ENCODE measurements at regions not wholly inside any gene's neighbourhood (a gene's known extent, or its start where the extent isn't known, plus 50 kb on each side); places are given as distances from the start of the nearest gene placed in this dataset.

DNA sequence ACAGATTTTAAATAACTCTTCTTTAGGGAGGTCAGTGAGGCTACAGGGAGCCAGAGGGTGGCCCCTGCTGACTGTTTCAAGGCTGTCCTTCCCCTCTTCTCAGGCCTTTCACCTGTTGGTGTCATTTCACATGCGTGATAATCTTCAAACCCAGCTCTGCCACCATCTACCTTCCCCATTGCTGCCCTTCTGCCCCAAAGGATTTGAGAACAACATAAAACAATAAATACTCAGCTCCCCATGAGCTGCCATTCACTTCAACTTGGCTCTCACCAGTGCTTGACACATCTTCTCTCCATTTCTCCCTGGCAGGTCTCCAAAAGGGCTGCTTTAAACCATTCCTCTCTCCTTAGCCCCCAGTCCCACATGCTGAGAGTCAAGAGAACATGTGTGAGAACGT is 75.5 kb upstream of the PALM2AKAP2 start:
- H3K27ac ChIP-seq (ENCODE audit: control insufficient read depth, insufficient read depth): no peak overlapping the region
- H3K4me3 ChIP-seq: no peak overlapping the region
- H3K4me1 ChIP-seq (ENCODE audit: control insufficient read depth, insufficient read depth, low read length): no peaks in the 10 kb centered on the region
- RAD21 ChIA-PET (ENCODE audit: unreplicated experiment): no interaction called here
- H4K20me1 ChIP-seq (ENCODE audit: control insufficient read depth, insufficient read depth): no peaks in the 10 kb centered on the region
- no peaks in the 10 kb centered on the region for H3K79me2 ChIP-seq (ENCODE audit: control insufficient read depth, insufficient read depth, low read length)
- FAIRE-seq (no peak), DNase-seq (ENCODE audit: low read depth, low spot score) (no peak), ATAC-seq (no peak)
- H3K4me2 ChIP-seq (ENCODE audit: control insufficient read depth, insufficient read depth): no peak overlapping the region
- SMC1A ChIA-PET (ENCODE audit: uncharacterized antibody, unreplicated experiment): no interaction called here
- TF ChIP-seq, protein P1, sequence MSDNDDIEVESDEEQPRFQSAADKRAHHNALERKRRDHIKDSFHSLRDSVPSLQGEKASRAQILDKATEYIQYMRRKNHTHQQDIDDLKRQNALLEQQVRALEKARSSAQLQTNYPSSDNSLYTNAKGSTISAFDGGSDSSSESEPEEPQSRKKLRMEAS (IDR thresholded peaks at IDR 0.05; ENCODE audit: low read depth, low read length): no peak
- TF ChIP-seq CBFB (IDR thresholded peaks at IDR 0.05; ENCODE audit: low read depth) (no peak), BCL11A (IDR thresholded peaks at IDR 0.05; ENCODE audit: low read depth, low read length) (no peak), STAT3 (IDR thresholded peaks at IDR 0.05; ENCODE audit: low read depth, low read length) (no peak), FOXK2 (IDR thresholded peaks at IDR 0.05) (no peak), HCFC1 (IDR thresholded peaks at IDR 0.05; ENCODE audit: low read length) (no peak), RAD21 (IDR thresholded peaks at IDR 0.05; ENCODE audit: insufficient read depth, low read depth, low read length) (no peak), KAT2A (conservative IDR thresholded peaks at IDR 0.05; ENCODE audit: control insufficient read depth, low read depth, low read length) (no peak), CHD4 (IDR thresholded peaks at IDR 0.05) (no peak), IKZF2 (IDR thresholded peaks at IDR 0.05) (no peak), CHD2 (IDR thresholded peaks at IDR 0.05; ENCODE audit: borderline replicate concordance, low read depth, low read length) (no peak), BACH1 (IDR thresholded peaks at IDR 0.05; ENCODE audit: borderline replicate concordance) (no peak), CHD1 (IDR thresholded peaks at IDR 0.05; ENCODE audit: low read depth, low read length) (no peak), EED (IDR thresholded peaks at IDR 0.05; ENCODE audit: low read depth) (no peak), SUPT20H (IDR thresholded peaks at IDR 0.05; ENCODE audit: borderline replicate concordance, control insufficient read depth, low read depth, low read length) (no peak), SMAD1 (IDR thresholded peaks at IDR 0.05; ENCODE audit: low read depth, partially characterized antibody) (no peak)
- TF ChIP-seq, protein P2, sequence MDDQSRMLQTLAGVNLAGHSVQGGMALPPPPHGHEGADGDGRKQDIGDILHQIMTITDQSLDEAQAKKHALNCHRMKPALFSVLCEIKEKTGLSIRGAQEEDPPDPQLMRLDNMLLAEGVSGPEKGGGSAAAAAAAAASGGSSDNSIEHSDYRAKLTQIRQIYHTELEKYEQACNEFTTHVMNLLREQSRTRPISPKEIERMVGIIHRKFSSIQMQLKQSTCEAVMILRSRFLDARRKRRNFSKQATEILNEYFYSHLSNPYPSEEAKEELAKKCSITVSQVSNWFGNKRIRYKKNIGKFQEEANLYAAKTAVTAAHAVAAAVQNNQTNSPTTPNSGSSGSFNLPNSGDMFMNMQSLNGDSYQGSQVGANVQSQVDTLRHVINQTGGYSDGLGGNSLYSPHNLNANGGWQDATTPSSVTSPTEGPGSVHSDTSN (IDR thresholded peaks at IDR 0.05; ENCODE audit: insufficient replicate concordance, low read depth, low read length): no peak
- H3K36me3 ChIP-seq (ENCODE audit: control insufficient read depth in 2 of 2, insufficient read depth in 2 of 2, low read length in 1 of 2): no peaks in the 10 kb centered on the region
- H3K9ac ChIP-seq (ENCODE audit: control insufficient read depth, insufficient read depth, low read length): no peak overlapping the region
- no peak overlapping the region for H2AFZ ChIP-seq (ENCODE audit: control insufficient read depth, low read depth, low read length)
- POLR2A ChIA-PET: no interaction called here
- H3K27me3 ChIP-seq (replicated peaks in 1 of 2; ENCODE audit: control insufficient read depth in 2 of 2, insufficient read depth in 2 of 2, low read length in 1 of 2): no peaks in the 10 kb centered on the region
- H3K9me3 ChIP-seq (replicated peaks; ENCODE audit: control insufficient read depth, insufficient read depth, low read length): no peaks in the 10 kb centered on the region
- in situ Hi-C loops (cut with MboI) (no loop called here), intact Hi-C loops (cut with micrococcal nuclease; ENCODE audit: unreplicated experiment) (no loop called here)
- CTCF ChIA-PET: no interaction called here
- 6% methylated on average over 2 of the region's 2 CpGs for WGBS (ENCODE audit: insufficient coverage, insufficient replicate concordance, low lambda C conversion rate, missing lambda C conversion rate)
- BruUV-seq (replicated peaks): no TSS peak
